Urinary bladder (tissue), 3 donors: ENCODE measurements at regions not wholly inside any gene's neighbourhood (a gene's known extent, or its start where the extent isn't known, plus 50 kb on each side); places are given as distances from the start of the nearest gene placed in this dataset.

Experiments
- DNase-seq: peaks from one replicate; pipeline ENCODE4 v3.0.0-alpha.2; 2015; ENCODE audit errors: extremely low spot score
- H3K27ac ChIP-seq: one replicate; pipeline ENCODE4 v1.5.1; 2013; ENCODE audit warnings: low read depth, mild to moderate bottlenecking, moderate library complexity
- H3K36me3 ChIP-seq: one replicate; pipeline ENCODE4 v1.6.1; 2013; ENCODE audit warnings: mild to moderate bottlenecking, moderate library complexity; ENCODE audit not compliant: insufficient read depth
- H3K4me1 ChIP-seq: one replicate; pipeline ENCODE4 v1.6.1; 2013; ENCODE audit warnings: mild to moderate bottlenecking, moderate library complexity; ENCODE audit not compliant: insufficient read depth
- H3K4me3 ChIP-seq: one replicate; pipeline ENCODE4 v1.5.1; 2013; ENCODE audit warnings: low read depth, low read length
- WGBS: extraction: QIAGEN DNeasy Blood & Tissue Kit; methylation state at CpG from one replicate; pipeline ENCODE4 v1.1.7; 2013; 5-methylcytosine and 5-hydroxymethylcytosine counted together
- donor health status: healthy with polysubstance abuse.
- donor health status: healthy.

DNA sequence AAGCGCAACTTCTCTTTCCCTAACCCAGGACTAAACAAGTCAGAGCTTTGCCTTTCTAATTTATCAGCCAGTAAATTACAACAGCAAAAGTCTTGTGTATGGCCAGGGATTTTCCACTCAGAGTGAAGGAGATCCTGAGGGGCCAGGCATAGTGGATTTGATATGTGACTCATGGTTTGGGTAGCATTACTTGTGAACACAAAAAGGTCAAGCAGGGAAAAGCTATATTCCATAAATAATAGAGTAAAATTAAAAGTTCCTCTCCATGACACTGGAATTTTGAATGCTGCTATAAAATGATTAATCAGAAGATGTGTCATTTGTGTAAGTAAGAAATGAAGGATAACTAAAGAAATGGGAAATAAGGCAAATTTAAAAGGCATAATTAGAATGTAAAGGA is 284.8 kb downstream of the HLX start:
- 67% methylated on average over 1 of the region's 1 CpG for WGBS
- Histone ChIP-seq H3K4me1 (peaks cover 2% of the 10 kb centered on the region), H3K27ac (no peak overlapping the region), H3K4me3 (no peak overlapping the region), H3K36me3 (no peaks in the 10 kb centered on the region)
- no peak for DNase-seq

DNA sequence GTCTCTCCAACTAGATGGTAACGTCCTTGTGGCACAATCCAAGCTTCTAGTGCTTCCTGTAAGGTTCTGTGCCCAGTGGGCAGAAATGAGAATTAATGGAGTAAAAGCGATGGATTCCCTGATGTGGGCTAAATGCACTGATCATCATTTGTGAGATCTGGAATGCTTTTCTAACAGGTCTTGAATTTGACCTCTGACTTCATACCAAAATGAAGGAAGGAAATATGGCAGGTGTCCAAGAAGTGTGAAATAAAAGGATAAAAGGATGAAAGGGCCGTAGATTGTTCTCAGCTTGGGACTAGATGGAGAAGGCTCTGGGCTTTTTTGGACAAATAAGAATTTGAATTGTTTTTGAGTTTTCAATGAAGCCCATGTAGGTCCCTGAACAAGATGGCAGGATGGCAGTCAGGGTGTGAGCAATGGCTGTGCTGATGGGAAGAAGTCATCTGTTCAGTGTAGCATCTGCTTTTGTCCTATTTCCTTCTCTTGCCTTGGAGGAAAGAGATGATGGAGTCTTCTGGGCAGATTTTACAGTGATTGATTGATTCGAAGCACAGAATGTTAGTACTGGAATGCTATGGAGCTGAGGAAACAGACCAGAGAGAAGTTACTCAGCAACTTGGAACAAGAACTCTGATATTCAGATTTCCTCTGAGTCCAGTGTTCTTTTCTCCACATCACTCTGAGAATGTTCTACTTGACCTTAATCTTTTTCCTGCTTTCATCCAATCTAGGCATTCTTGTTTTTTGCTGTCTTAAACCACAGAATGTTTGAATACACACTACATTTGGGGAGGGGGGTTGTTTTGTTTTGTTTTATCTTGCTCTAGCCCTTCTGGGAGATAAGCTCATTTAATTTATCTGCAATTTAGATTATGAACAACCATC is 286.0 kb downstream of the HLX start:
- WGBS: 89% methylated on average over 4 of the region's 4 CpGs
- DNase-seq: no peak
- Histone ChIP-seq H3K4me1 (peaks cover 2% of the 10 kb centered on the region), H3K4me3 (no peak overlapping the region), H3K27ac (no peak overlapping the region), H3K36me3 (no peaks in the 10 kb centered on the region)

DNA sequence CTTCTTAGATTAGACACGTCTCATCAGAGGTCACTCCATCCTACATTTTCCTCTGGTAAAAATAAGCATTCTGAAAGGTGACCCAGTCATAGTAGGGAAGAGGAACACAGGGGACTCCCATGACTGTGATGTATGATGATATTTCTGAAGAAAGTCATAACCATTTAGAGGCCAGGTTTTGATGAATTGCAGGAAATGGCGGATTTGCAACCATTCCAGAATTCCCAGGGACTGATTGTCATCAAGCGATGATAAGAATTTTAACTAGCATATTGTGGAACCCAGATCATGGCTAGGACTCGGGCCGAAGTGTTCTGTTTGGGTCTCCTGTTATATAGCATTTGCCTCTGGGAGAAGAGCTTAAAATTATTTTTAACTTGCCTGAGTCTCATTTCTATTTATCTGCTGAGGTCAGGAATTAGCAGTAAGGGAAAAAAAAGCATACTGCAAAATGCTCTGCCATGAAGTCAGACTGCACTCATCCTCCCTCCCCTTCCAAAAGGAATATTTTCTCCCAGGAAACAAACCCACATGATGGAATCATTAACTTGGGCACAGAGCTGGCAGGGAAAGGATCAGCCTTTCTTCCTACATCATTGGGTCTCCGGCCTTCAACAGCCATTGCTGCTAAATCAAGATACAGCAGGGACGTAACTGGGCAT is 286.7 kb downstream of the HLX start:
- no peaks in the 10 kb centered on the region for H3K36me3 ChIP-seq
- no peak for DNase-seq
- 57% methylated on average over 7 of the region's 7 CpGs for WGBS
- no peak overlapping the region for H3K27ac ChIP-seq
- H3K4me3 ChIP-seq: no peak overlapping the region
- peaks cover 2% of the 10 kb centered on the region for H3K4me1 ChIP-seq

GRCh38 chr1:221166559-221167318 is 287.5 kb downstream of the HLX start:
- no peak for DNase-seq
- 88% methylated on average over 4 of the region's 4 CpGs for WGBS

DNA sequence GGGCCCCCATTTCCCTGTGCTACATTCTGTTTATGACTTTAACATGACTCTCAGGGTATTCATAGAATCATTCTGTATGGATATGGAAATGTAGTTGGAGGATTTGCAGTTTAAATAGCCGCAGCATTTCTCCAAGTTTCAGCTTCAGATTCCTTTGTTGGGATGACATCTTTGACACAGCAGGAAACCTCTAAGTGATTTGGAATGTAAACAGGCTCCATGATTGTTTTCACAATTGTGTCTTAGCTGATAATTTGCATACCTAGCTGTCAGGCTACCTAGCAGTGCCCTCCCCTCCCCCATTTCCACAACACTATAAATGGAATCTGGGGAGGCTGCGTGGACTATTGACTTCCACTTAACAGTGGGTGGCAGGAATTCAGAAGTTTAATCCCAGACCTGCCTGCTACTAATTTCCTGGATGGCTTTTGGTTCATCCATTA is 290.2 kb downstream of the HLX start:
- 59% methylated on average over 2 of the region's 2 CpGs for WGBS
- peaks cover 2% of the 10 kb centered on the region for H3K4me1 ChIP-seq
- H3K36me3 ChIP-seq: no peaks in the 10 kb centered on the region
- H3K27ac ChIP-seq: no peak overlapping the region
- DNase-seq: no peak
- H3K4me3 ChIP-seq: no peak overlapping the region

More at GRCh38 chr1:221166559-221167318, 287.5 kb downstream of the HLX start:
- Histone ChIP-seq H3K27ac (no peak overlapping the region), H3K4me3 (no peak overlapping the region), H3K4me1 (peaks cover 2% of the 10 kb centered on the region), H3K36me3 (no peaks in the 10 kb centered on the region)

DNA sequence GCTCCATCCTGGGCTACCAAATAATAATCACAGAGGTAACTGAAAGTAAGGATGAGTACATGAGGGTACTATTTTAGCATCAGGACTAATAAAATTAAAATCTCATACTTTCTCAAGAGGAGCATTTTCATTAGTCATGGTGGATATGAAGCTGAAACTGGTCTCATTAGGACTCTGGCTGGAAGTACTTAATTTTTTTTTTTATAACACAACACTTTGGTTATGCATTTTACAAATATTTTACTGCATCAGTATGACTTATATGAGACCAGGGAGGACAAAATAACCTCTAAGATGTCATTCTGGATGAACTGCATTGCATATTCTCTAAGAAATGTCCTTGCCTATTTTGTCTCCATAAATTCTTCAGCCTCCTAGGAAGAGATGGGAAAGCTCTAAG is 290.9 kb downstream of the HLX start:
- H3K27ac ChIP-seq: no peak overlapping the region
- H3K36me3 ChIP-seq: no peaks in the 10 kb centered on the region
- no peak overlapping the region for H3K4me3 ChIP-seq
- H3K4me1 ChIP-seq: peaks cover 2% of the 10 kb centered on the region
- DNase-seq: no peak

DNA sequence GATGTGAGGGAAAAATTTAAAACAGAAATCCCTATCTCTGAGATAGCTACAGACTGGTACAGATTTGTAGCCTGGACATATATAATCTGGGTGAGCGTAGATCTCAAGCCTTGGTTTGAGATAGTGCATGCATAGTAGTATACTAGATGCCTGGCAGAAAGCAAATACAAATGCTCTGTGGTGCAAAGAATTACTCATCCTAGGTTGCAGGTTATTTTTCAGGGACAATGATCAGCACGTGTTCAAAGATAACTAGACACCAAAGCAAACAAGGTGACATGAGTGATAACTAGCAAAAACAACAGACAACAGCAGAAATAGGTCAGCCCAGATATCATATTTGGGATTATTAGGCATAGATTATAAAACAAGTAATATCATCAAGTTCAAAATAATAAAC is 292.5 kb downstream of the HLX start:
- Histone ChIP-seq H3K27ac (no peak overlapping the region), H3K36me3 (no peaks in the 10 kb centered on the region), H3K4me3 (no peak overlapping the region), H3K4me1 (no peaks in the 10 kb centered on the region)
- 88% methylated on average over 2 of the region's 2 CpGs for WGBS
- no peak for DNase-seq

DNA sequence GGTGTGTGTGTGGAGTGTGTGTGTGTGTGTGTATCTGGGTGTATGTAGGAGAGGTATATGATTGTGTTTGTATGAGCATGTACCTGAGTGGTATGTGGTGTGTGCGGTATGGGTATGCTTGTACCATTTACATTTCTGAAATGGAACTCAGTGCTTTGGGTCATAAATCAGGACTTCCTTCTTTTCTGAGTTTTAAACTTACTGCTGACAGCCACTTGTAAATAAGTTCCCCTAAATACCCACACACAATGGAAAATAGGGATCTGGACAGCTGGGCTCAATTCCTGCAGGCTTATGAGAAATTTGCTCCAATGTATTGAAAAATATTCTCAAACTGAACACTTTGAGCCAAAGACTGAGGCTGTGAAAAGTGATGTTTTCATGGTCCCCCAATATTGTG is 293.6 kb downstream of the HLX start:
- Histone ChIP-seq H3K36me3 (no peaks in the 10 kb centered on the region), H3K4me1 (no peaks in the 10 kb centered on the region), H3K4me3 (no peak overlapping the region), H3K27ac (no peak overlapping the region)
- WGBS: 85% methylated on average over 1 of the region's 1 CpG
- DNase-seq: no peak

DNA sequence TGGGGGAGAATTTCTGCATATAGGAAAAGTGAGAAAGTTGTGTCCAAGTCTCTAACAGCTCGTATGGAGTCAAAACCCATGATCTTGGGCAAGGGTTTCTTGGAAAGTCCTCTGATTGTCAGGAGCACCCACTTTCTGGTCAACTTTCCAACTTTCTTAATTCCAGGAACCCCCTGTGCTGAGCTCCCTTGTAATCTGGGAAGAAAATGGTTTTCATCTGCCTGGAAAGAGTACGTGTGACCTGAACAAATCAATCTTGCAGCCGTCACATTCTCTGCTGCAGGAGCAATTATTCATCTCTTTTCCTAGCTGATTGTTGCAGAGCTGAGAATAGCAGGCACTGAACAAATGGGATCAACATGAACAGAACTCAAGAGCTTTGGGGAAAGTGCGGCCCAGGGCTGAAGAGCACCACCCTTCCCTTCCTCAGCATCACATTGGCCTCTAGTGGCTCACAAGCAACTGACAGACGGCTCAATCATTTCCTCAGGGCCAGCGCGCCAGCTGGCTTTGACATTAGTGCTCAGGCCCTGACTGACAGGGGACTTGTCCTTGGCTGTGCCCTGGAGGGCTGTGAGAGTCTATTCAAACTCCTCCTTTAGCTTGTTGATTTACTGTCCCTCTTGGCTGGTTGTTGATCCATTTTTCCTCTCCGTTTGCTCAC is 295.2 kb downstream of the HLX start:
- no peaks in the 10 kb centered on the region for H3K36me3 ChIP-seq
- no peaks in the 10 kb centered on the region for H3K4me1 ChIP-seq
- no peak for DNase-seq
- no peak overlapping the region for H3K4me3 ChIP-seq
- H3K27ac ChIP-seq: no peak overlapping the region
- 71% methylated on average over 8 of the region's 8 CpGs for WGBS

- H3K4me3 ChIP-seq: no peak overlapping the region
- WGBS: 93% methylated on average over 2 of the region's 2 CpGs
- no peaks in the 10 kb centered on the region for H3K4me1 ChIP-seq
- no peak overlapping the region for H3K27ac ChIP-seq
- no peaks in the 10 kb centered on the region for H3K36me3 ChIP-seq
- no peak for DNase-seq
These were observed 296.0 kb downstream of the HLX start for GRCh38 chr1:221175249-221175648.

- H3K36me3 ChIP-seq: no peaks in the 10 kb centered on the region
- no peak for DNase-seq
- WGBS: 91% methylated on average over 1 of the region's 1 CpG
- no peak overlapping the region for H3K4me3 ChIP-seq
- H3K4me1 ChIP-seq: no peaks in the 10 kb centered on the region
- H3K27ac ChIP-seq: no peak overlapping the region
These were observed 301.6 kb downstream of the HLX start for GRCh38 chr1:221180704-221181368.

GRCh38 chr1:221182791-221183533 is 303.7 kb downstream of the HLX start:
- no peaks in the 10 kb centered on the region for H3K4me1 ChIP-seq
- no peaks in the 10 kb centered on the region for H3K36me3 ChIP-seq
- H3K4me3 ChIP-seq: no peak overlapping the region
- H3K27ac ChIP-seq: no peak overlapping the region
- 83% methylated on average over 4 of the region's 4 CpGs for WGBS
- DNase-seq: no peak
